ENCODE measurements at regions not wholly inside any gene's neighbourhood (a gene's known extent, or its start where the extent isn't known, plus 50 kb on each side); places are given as distances from the start of the nearest gene placed in this dataset.

- no peak for TF ChIP-seq POLR2A (IDR thresholded peaks at IDR 0.05)
- TF ChIP-seq CTCF (IDR thresholded peaks at IDR 0.05) = no peak
- TF ChIP-seq EP300 (IDR thresholded peaks at IDR 0.05) = no peak
These were observed 593.3 kb upstream of the FANCL start for GRCh38 chr2:58834404-58834803.
